SK-N-SH treated with all-trans-retinoic acid at 6 μM for 48 hours (cell line): ENCODE measurements at regions not wholly inside any gene's neighbourhood (a gene's known extent, or its start where the extent isn't known, plus 50 kb on each side); places are given as distances from the start of the nearest gene placed in this dataset.
A peak's percentile ranks its signal among the peaks of the same experiment; 100 is the strongest.

Experiments used
- ATAC-seq: fragments of 200-7000 bp; cut with Tn5 transposase; 3 replicates; pipeline ENCODE4 v1.9.1; 2020; ENCODE audit warnings: mild to moderate bottlenecking, moderate library complexity
- ARNTL ChIP-seq: fragments of 450-650 bp; formaldehyde crosslinking; IDR thresholded peaks from 2 replicates; pipeline ENCODE4 v1.5.0; 2020; ENCODE audit warnings: low read depth, mild to moderate bottlenecking, moderate library complexity, borderline replicate concordance
- BACH2 ChIP-seq: fragments of 250-450 bp; sonication (Bioruptor Pico); IDR thresholded peaks from 2 replicates; pipeline ENCODE4 v1.9.0; 2021; ENCODE audit warnings: mild to moderate bottlenecking, borderline replicate concordance
- CSDC2 ChIP-seq: fragments of 250-450 bp; sonication (Bioruptor Pico); IDR thresholded peaks from 2 replicates; pipeline ENCODE4 v1.5.0; 2020; ENCODE audit warnings: mild to moderate bottlenecking, moderate library complexity
- ESRRG ChIP-seq: fragments of 250-450 bp; sonication (Bioruptor Pico); IDR thresholded peaks from 2 replicates; pipeline ENCODE4 v1.6.1; 2021; ENCODE audit warnings: mild to moderate bottlenecking
- GLIS3 ChIP-seq: fragments of 250-450 bp; sonication (Bioruptor Pico); IDR thresholded peaks from 2 replicates; pipeline ENCODE4 v1.5.0; 2020; ENCODE audit warnings: mild to moderate bottlenecking, moderate library complexity
- ISL1 ChIP-seq: fragments of 250-450 bp; sonication (Bioruptor Pico); IDR thresholded peaks from 2 replicates; pipeline ENCODE4 v2.1.2; 2022; ENCODE audit warnings: mild to moderate bottlenecking, moderate library complexity
- RARB ChIP-seq: fragments of 250-450 bp; sonication (Bioruptor Pico); IDR thresholded peaks from 2 replicates; pipeline ENCODE4 v1.8.0; 2021; ENCODE audit warnings: mild to moderate bottlenecking, moderate library complexity
- SNAI2 ChIP-seq: fragments of 250-450 bp; sonication (Bioruptor Pico); IDR thresholded peaks from 2 replicates; pipeline ENCODE4 v1.5.0; 2020; ENCODE audit warnings: mild to moderate bottlenecking, moderate library complexity
- TCF4 ChIP-seq: fragments of 250-450 bp; sonication (Bioruptor Pico); IDR thresholded peaks from 2 replicates; pipeline ENCODE4 v1.8.0; 2021; ENCODE audit warnings: mild to moderate bottlenecking, moderate library complexity, borderline replicate concordance
- TOX ChIP-seq: fragments of 250-450 bp; sonication (Bioruptor Pico); IDR thresholded peaks from 2 replicates; pipeline ENCODE4 v1.8.0; 2021; ENCODE audit warnings: mild to moderate bottlenecking, moderate library complexity, borderline replicate concordance
- TSHZ2 ChIP-seq: fragments of 250-450 bp; sonication (Bioruptor Pico); IDR thresholded peaks from 2 replicates; pipeline ENCODE4 v1.5.0; 2020; ENCODE audit warnings: mild to moderate bottlenecking, moderate library complexity
- ZC3H10 ChIP-seq: fragments of 250-450 bp; sonication (Bioruptor Pico); IDR thresholded peaks from 2 replicates; pipeline ENCODE4 v1.5.1; 2021; ENCODE audit warnings: mild to moderate bottlenecking, moderate library complexity
- ZFP3 ChIP-seq: fragments of 250-450 bp; sonication (Bioruptor Pico); IDR thresholded peaks from 2 replicates; pipeline ENCODE4 v1.5.0; 2020; ENCODE audit warnings: mild to moderate bottlenecking, moderate library complexity
- ZFP30 ChIP-seq: fragments of 450-650 bp; formaldehyde crosslinking; IDR thresholded peaks from 2 replicates; pipeline ENCODE4 v1.5.0; 2022; ENCODE audit warnings: mild to moderate bottlenecking, moderate library complexity
- ZNF565 ChIP-seq: fragments of 450-650 bp; formaldehyde crosslinking; conservative IDR thresholded peaks from 2 replicates; pipeline ENCODE4 v1.5.0; 2020; ENCODE audit warnings: low read depth, mild to moderate bottlenecking, moderate library complexity
- ZNF70 ChIP-seq: fragments of 450-650 bp; formaldehyde crosslinking; IDR thresholded peaks from 2 replicates; pipeline ENCODE4 v1.5.0; 2020; ENCODE audit warnings: mild to moderate bottlenecking, moderate library complexity
- ZNF8 ChIP-seq: fragments of 450-650 bp; formaldehyde crosslinking; IDR thresholded peaks from 2 replicates; pipeline ENCODE4 v1.5.0; 2020; ENCODE audit warnings: mild to moderate bottlenecking, moderate library complexity
- TF ChIP-seq, protein P1 (sequence below): fragments of 250-450 bp; sonication (Bioruptor Pico); IDR thresholded peaks from 2 replicates; pipeline ENCODE4 v1.5.1; 2020; ENCODE audit warnings: low read depth, mild to moderate bottlenecking, moderate library complexity
- TF ChIP-seq, protein P2 (sequence below): fragments of 250-450 bp; sonication (Bioruptor Pico); IDR thresholded peaks from 2 replicates; pipeline ENCODE4 v1.5.1; 2021; ENCODE audit warnings: mild to moderate bottlenecking, moderate library complexity
- TF ChIP-seq, protein P3 (sequence below): fragments of 250-450 bp; sonication (Bioruptor Pico); IDR thresholded peaks from 2 replicates; pipeline ENCODE4 v1.8.0; 2021; ENCODE audit warnings: low read depth, mild to moderate bottlenecking, moderate library complexity, borderline replicate concordance

DNA sequence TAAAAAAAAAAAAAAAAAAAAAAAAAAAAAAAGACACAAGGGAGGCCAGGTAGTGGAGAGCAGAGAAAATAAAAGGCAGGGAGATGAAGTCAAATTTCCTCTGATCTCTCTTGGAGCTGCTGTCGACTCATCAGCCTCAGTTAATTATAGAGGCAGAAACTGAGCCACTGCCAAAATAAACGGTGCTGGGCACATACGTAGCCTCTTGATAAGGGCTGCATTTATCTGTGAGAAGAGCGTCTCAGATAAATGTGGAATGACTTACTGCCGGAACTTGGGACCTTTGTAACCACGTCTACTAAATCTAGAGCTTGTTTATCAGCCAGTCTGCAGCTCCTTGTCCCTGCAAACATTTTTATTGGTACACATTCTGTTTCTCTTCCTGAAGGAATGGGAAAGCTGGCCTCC lies 162.3 kb downstream of the BAMBI start:
- ATAC-seq: no peak
- TF ChIP-seq ZFP30 (CRISPR knock-in tag) (no peak), GLIS3 (0 out of 2 replicates have a peak, but pooled peaks have one; percentile 35), ISL1 (peak; percentile 80), ARNTL (CRISPR knock-in tag) (no peak), ZFP3 (CRISPR knock-in tag) (no peak), TSHZ2 (CRISPR knock-in tag) (peak; percentile 71; the same call in 1 of the 2 replicates)
- TF ChIP-seq, all 23 proteins: peak for 3

DNA sequence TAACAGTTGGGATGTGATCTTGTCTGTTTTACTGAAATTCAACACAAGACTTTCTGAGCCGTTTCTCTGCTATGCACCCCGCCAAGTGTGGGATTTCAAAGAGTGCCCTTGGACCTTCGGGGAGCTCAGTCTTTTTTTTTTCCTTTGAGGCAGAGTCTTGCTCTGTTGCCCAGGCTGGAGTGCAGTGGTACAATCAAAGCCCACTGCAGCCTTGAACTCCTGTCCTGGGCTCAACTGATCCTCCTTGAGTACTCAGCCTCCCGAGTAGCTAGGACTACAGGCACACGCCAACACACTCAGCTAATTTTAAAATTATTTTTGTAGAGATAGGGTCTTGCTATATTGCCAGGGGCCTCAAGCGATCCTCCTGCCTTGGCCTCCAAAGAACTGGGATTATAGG lies 162.9 kb downstream of the BAMBI start:
- no peak for ATAC-seq
- TF ChIP-seq, protein P1, sequence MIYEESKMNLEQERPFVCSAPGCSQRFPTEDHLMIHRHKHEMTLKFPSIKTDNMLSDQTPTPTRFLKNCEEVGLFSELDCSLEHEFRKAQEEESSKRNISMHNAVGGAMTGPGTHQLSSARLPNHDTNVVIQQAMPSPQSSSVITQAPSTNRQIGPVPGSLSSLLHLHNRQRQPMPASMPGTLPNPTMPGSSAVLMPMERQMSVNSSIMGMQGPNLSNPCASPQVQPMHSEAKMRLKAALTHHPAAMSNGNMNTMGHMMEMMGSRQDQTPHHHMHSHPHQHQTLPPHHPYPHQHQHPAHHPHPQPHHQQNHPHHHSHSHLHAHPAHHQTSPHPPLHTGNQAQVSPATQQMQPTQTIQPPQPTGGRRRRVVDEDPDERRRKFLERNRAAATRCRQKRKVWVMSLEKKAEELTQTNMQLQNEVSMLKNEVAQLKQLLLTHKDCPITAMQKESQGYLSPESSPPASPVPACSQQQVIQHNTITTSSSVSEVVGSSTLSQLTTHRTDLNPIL (CRISPR knock-in tag): no peak
- no peak for TF ChIP-seq ESRRG (CRISPR knock-in tag)
- no peak for TF ChIP-seq TCF4 (CRISPR knock-in tag)
- no peak for TF ChIP-seq TOX
- no peak for TF ChIP-seq BACH2
- TF ChIP-seq ZFP30 (CRISPR knock-in tag): no peak
- no peak for TF ChIP-seq CSDC2 (CRISPR knock-in tag)
- TF ChIP-seq ZNF565: no peak
- TF ChIP-seq ISL1: no peak
- no peak for TF ChIP-seq ZFP3 (CRISPR knock-in tag)
- TF ChIP-seq, all 23 proteins: peak for 0

DNA sequence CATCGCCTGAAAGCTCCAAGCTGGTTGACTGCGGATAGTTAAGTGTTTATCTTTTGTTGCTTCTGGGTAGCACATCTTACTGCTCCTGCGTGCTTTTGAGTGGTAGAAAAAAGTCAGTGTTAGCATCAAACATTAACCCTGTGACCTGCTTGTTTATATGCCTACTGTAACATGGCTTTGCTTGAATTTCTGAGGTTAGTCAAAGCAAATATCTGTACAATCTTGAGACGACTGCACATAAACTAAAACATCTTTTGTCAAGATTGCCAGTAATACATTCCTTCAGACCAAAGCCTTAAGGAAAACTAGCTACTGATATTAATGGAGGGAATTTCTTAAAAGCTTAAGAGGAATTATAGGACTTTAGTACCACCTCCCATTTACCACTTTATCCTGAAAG lies 163.7 kb downstream of the BAMBI start:
- ATAC-seq: no peak; the same call in 2 of the 3 replicates
- TF ChIP-seq ZC3H10 (CRISPR knock-in tag) (no peak), ISL1 (no peak), ZNF70 (no peak), ZNF565 (no peak), RARB (CRISPR knock-in tag) (no peak), SNAI2 (CRISPR knock-in tag) (no peak), BACH2 (no peak), ZNF8 (CRISPR knock-in tag) (no peak), TSHZ2 (CRISPR knock-in tag) (no peak), ESRRG (CRISPR knock-in tag) (no peak), ZFP30 (CRISPR knock-in tag) (no peak), ARNTL (CRISPR knock-in tag) (no peak), ZFP3 (CRISPR knock-in tag) (no peak)
- TF ChIP-seq, protein P2, sequence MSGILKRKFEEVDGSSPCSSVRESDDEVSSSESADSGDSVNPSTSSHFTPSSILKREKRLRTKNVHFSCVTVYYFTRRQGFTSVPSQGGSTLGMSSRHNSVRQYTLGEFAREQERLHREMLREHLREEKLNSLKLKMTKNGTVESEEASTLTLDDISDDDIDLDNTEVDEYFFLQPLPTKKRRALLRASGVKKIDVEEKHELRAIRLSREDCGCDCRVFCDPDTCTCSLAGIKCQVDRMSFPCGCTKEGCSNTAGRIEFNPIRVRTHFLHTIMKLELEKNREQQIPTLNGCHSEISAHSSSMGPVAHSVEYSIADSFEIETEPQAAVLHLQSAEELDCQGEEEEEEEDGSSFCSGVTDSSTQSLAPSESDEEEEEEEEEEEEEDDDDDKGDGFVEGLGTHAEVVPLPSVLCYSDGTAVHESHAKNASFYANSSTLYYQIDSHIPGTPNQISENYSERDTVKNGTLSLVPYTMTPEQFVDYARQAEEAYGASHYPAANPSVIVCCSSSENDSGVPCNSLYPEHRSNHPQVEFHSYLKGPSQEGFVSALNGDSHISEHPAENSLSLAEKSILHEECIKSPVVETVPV (CRISPR knock-in tag): no peak
- TF ChIP-seq, protein P3, sequence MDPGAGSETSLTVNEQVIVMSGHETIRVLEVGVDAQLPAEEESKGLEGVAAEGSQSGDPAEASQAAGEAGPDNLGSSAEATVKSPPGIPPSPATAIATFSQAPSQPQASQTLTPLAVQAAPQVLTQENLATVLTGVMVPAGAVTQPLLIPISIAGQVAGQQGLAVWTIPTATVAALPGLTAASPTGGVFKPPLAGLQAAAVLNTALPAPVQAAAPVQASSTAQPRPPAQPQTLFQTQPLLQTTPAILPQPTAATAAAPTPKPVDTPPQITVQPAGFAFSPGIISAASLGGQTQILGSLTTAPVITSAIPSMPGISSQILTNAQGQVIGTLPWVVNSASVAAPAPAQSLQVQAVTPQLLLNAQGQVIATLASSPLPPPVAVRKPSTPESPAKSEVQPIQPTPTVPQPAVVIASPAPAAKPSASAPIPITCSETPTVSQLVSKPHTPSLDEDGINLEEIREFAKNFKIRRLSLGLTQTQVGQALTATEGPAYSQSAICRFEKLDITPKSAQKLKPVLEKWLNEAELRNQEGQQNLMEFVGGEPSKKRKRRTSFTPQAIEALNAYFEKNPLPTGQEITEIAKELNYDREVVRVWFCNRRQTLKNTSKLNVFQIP (CRISPR knock-in tag): no peak
